ENCODE measurements at regions not wholly inside any gene's neighbourhood (a gene's known extent, or its start where the extent isn't known, plus 50 kb on each side); places are given as distances from the start of the nearest gene placed in this dataset.

- TF ChIP-seq MXI1 (IDR thresholded peaks at IDR 0.05; ENCODE audit: borderline replicate concordance, low read depth, low read length) (no peak), CTCF (conservative IDR thresholded peaks at IDR 0.05; ENCODE audit: low read depth, low read length) (no peak), BHLHE40 (IDR thresholded peaks at IDR 0.05; ENCODE audit: low read depth, low read length) (no peak), ELK1 (IDR thresholded peaks at IDR 0.05; ENCODE audit: borderline replicate concordance, low read depth, low read length) (no peak), POLR2A (IDR thresholded peaks at IDR 0.05; ENCODE audit: low read depth, low read length) (no peak), RAD21 (IDR thresholded peaks at IDR 0.05; ENCODE audit: low read length) (no peak), RFX5 (IDR thresholded peaks at IDR 0.05; ENCODE audit: low read depth, low read length) (no peak), MAFK (IDR thresholded peaks at IDR 0.05; ENCODE audit: low read depth, low read length) (no peak), SMC3 (IDR thresholded peaks at IDR 0.05; ENCODE audit: low read depth, low read length) (no peak), USF2 (IDR thresholded peaks at IDR 0.05; ENCODE audit: low read depth, low read length) (no peak)
Measured at GRCh38 chr1:216913976-216914375, 190.7 kb upstream of the ESRRG start.

Measured in IMR-90 (cell line).